ENCODE measurements at regions not wholly inside any gene's neighbourhood (a gene's known extent, or its start where the extent isn't known, plus 50 kb on each side); places are given as distances from the start of the nearest gene placed in this dataset.

- H3K9me3 ChIP-seq (ENCODE audit: insufficient read depth in 2 of 2, low read depth in 1 of 2, low read length in 1 of 2): no peaks in the 10 kb centered on the region
- H2BK120ac ChIP-seq (replicated peaks; ENCODE audit: low read depth, low read length): no peak overlapping the region
- no peak overlapping the region for H2BK12ac ChIP-seq (ENCODE audit: low read depth, low read length)
- H4K5ac ChIP-seq (ENCODE audit: insufficient read length, low read depth, low read length): no peak overlapping the region
- H3K27ac ChIP-seq (ENCODE audit: low read depth, low read length): no peak overlapping the region
- H3K18ac ChIP-seq (ENCODE audit: extremely low read depth, low read length): no peak overlapping the region
- 95% methylated on average over 3 of the region's 3 CpGs; no CpG with 5 or more reads in 1 of the 2 experiments for WGBS, 2 experiments (ENCODE audit: extremely low coverage in 1 of 2, insufficient coverage in 1 of 2, insufficient read length in 1 of 2, insufficient replicate concordance in 2 of 2, low coverage in 1 of 2, low lambda C conversion rate in 2 of 2, missing lambda C conversion rate in 1 of 2)
- H3K79me1 ChIP-seq (ENCODE audit: low read depth, low read length): no peaks in the 10 kb centered on the region
- ChIA-PET POLR2A (ENCODE audit: partially characterized antibody) (no interaction called here), CTCF (ENCODE audit: partially characterized antibody) (interaction anchor here (1.2 kb wide), 1 partner anchor 11 kb away, joined by 3 read pairs; no protein-coding TSS in a partner anchor)
- H4K20me1 ChIP-seq (replicated peaks in 1 of 2; ENCODE audit: control insufficient read depth in 1 of 2, insufficient read depth in 2 of 2, low read length in 2 of 2): no peaks in the 10 kb centered on the region
- no peak overlapping the region for H3K4ac ChIP-seq (replicated peaks; ENCODE audit: insufficient read length, low read depth, low read length)
- FAIRE-seq (no peak), DNase-seq (ENCODE audit: low read depth in 1 of 2, low spot score in 2 of 2) (no peak)
- H2BK15ac ChIP-seq (ENCODE audit: low read length): no peak overlapping the region
- no peak overlapping the region for H2AK5ac ChIP-seq (ENCODE audit: low read depth, low read length)
- TF ChIP-seq SP4 (IDR thresholded peaks at IDR 0.05; ENCODE audit: low read length): no peak
- no peak for TF ChIP-seq POLR2AphosphoS5 (IDR thresholded peaks at IDR 0.05; ENCODE audit: low read depth, low read length)
- no peak for TF ChIP-seq TAF1 (IDR thresholded peaks at IDR 0.05; ENCODE audit: low read depth, low read length)
- TF ChIP-seq RBBP5 (IDR thresholded peaks at IDR 0.05; ENCODE audit: borderline replicate concordance, low read depth, low read length): no peak
- TF ChIP-seq YY1 (IDR thresholded peaks at IDR 0.05; ENCODE audit: low read depth, low read length): no peak
- no peak for TF ChIP-seq SIRT6 (IDR thresholded peaks at IDR 0.05; ENCODE audit: low read length)
- no peak for TF ChIP-seq TEAD4 (IDR thresholded peaks at IDR 0.05; ENCODE audit: low read depth, low read length)
- no peak for TF ChIP-seq RFX5 (IDR thresholded peaks at IDR 0.05; ENCODE audit: borderline replicate concordance, low read depth, low read length)
- TF ChIP-seq JUND (IDR thresholded peaks at IDR 0.05; ENCODE audit: low read length): no peak
- no peak for TF ChIP-seq HDAC2 (IDR thresholded peaks at IDR 0.05; ENCODE audit: borderline replicate concordance in 1 of 2, low read depth in 2 of 2, low read length in 2 of 2)
- TF ChIP-seq E2F6 (IDR thresholded peaks at IDR 0.05): no peak
- no peak for TF ChIP-seq CTBP2 (IDR thresholded peaks at IDR 0.05; ENCODE audit: borderline replicate concordance, insufficient read depth, insufficient read length, low read length)
- TF ChIP-seq ZNF274 (IDR thresholded peaks at IDR 0.05; ENCODE audit: borderline replicate concordance, extremely low read depth, low read length): no peak
- H3K9ac ChIP-seq (replicated peaks in 1 of 4; ENCODE audit: extremely low read depth in 1 of 4, low read depth in 3 of 4, low read length in 3 of 4): no peak overlapping the region
- no peak overlapping the region for H4K91ac ChIP-seq (replicated peaks; ENCODE audit: insufficient read length, low read length)
- H3K4me2 ChIP-seq (ENCODE audit: insufficient read depth in 1 of 2, low read depth in 2 of 2, low read length in 2 of 2): no peak overlapping the region
- no peaks in the 10 kb centered on the region for H3K27me3 ChIP-seq (replicated peaks in 1 of 4; ENCODE audit: control insufficient read depth in 3 of 4, extremely low read depth in 1 of 4, insufficient read depth in 3 of 4, low read length in 3 of 4)
- no peak overlapping the region for H3K4me3 ChIP-seq (ENCODE audit: extremely low read depth in 1 of 4, insufficient read depth in 2 of 4, low read depth in 3 of 4, low read length in 4 of 4)
- H3K36me3 ChIP-seq (ENCODE audit: control insufficient read depth in 2 of 4, insufficient read depth in 4 of 4, low read length in 3 of 4): no peaks in the 10 kb centered on the region
- no peak overlapping the region for H3K23ac ChIP-seq (ENCODE audit: insufficient read length)
- no peaks in the 10 kb centered on the region for H3K79me2 ChIP-seq (ENCODE audit: control insufficient read depth in 1 of 2, insufficient read depth in 2 of 2, low read length in 2 of 2)
- peak overlapping the region; percentile 45; the same call in 1 of the 2 replicates for H2AFZ ChIP-seq (ENCODE audit: low read length)
- H2BK20ac ChIP-seq (ENCODE audit: low read length): no peak overlapping the region
- H3K23me2 ChIP-seq (ENCODE audit: low read depth, low read length): no peaks in the 10 kb centered on the region
- no peak overlapping the region for H2BK5ac ChIP-seq (ENCODE audit: low read depth, low read length)
- no peak overlapping the region for H3K56ac ChIP-seq (replicated peaks; ENCODE audit: insufficient read length, low read depth, low read length)
- peaks cover 0 to 6% (median 0%) of the 10 kb centered on the region in 4 experiments; a peak in 2 of 7 replicates for H3K4me1 ChIP-seq (replicated peaks in 1 of 4; ENCODE audit: control insufficient read depth in 3 of 4, insufficient read depth in 4 of 4, low read length in 3 of 4)
- H4K8ac ChIP-seq (ENCODE audit: extremely low read depth, insufficient read depth, low read length): no peak overlapping the region
- no peak overlapping the region for H3K14ac ChIP-seq (ENCODE audit: insufficient read length)
Measured at GRCh38 chr4:34183926-34184325, 2060.4 kb downstream of the ARAP2 start.
